ENCODE measurements at regions not wholly inside any gene's neighbourhood (a gene's known extent, or its start where the extent isn't known, plus 50 kb on each side); places are given as distances from the start of the nearest gene placed in this dataset.
"Not testable (repeated sequence)": the region's sequence is repeated elsewhere in the genome, so short reads cannot be mapped to it uniquely, and the experiment has no call there.

DNA sequence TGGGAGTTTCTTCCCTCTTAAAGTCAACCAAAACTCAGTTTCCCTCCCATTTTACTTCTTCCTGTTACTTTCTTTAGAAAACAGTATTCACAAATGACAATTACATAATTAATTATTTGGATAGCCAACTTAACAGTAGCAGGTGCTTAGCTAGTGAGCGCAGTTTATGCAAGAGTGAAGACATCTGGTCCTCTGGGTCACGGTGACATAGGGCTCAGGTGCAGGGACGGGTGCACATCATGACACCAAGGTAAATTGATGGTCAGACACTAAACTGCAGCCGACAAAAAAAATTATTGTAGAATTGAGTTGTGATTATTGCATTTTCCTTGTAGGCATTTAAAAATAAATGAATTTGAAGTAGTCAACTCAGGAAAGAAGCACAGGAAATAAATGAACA is 142.0 kb upstream of the KCTD3 start:
- Mint-ChIP-seq H3K27me3 (ENCODE audit: insufficient read depth) (peaks cover 9% of the 10 kb centered on the region), H3K9me3 (peaks cover 12% of the 10 kb centered on the region), H3K4me1 (ENCODE audit: low read depth) (peaks cover 21% of the 10 kb centered on the region), H3K4me3 (no peak overlapping the region), H3K27ac (no peak overlapping the region), H3K36me3 (ENCODE audit: low read depth) (peaks cover 15% of the 10 kb centered on the region)
- DNase-seq, result no peak
- TF ChIP-seq, protein P1, sequence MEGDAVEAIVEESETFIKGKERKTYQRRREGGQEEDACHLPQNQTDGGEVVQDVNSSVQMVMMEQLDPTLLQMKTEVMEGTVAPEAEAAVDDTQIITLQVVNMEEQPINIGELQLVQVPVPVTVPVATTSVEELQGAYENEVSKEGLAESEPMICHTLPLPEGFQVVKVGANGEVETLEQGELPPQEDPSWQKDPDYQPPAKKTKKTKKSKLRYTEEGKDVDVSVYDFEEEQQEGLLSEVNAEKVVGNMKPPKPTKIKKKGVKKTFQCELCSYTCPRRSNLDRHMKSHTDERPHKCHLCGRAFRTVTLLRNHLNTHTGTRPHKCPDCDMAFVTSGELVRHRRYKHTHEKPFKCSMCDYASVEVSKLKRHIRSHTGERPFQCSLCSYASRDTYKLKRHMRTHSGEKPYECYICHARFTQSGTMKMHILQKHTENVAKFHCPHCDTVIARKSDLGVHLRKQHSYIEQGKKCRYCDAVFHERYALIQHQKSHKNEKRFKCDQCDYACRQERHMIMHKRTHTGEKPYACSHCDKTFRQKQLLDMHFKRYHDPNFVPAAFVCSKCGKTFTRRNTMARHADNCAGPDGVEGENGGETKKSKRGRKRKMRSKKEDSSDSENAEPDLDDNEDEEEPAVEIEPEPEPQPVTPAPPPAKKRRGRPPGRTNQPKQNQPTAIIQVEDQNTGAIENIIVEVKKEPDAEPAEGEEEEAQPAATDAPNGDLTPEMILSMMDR (IDR thresholded peaks at IDR 0.05), result no peak

DNA sequence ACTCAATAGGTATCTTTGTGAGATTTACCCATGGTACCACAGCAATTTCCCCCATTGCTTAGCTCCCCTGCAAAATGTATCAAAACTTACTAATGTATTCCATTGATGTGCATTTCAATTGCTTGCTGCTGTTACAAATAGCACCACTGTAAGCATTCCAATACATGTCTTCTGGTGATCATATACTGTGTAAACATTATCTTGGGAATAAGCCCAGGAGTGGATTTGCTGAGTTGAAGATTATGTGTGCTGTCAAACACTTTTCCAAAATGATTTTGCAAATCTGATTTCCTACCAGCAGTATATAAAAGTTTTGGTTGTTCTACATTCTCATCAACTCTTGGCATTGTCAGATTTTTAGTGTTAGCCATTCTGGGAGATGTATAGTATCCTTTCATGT is 141.0 kb upstream of the KCTD3 start:
- no peak for DNase-seq
- H3K27ac Mint-ChIP-seq, result no peak overlapping the region
- peaks cover 15% of the 10 kb centered on the region for H3K36me3 Mint-ChIP-seq (ENCODE audit: low read depth)
- peaks cover 14% of the 10 kb centered on the region for H3K27me3 Mint-ChIP-seq (ENCODE audit: insufficient read depth)
- no peak overlapping the region for H3K4me3 Mint-ChIP-seq
- peaks cover 12% of the 10 kb centered on the region for H3K9me3 Mint-ChIP-seq
- peaks cover 18% of the 10 kb centered on the region for H3K4me1 Mint-ChIP-seq (ENCODE audit: low read depth)
- TF ChIP-seq, protein P1 (IDR thresholded peaks at IDR 0.05), result no peak

DNA sequence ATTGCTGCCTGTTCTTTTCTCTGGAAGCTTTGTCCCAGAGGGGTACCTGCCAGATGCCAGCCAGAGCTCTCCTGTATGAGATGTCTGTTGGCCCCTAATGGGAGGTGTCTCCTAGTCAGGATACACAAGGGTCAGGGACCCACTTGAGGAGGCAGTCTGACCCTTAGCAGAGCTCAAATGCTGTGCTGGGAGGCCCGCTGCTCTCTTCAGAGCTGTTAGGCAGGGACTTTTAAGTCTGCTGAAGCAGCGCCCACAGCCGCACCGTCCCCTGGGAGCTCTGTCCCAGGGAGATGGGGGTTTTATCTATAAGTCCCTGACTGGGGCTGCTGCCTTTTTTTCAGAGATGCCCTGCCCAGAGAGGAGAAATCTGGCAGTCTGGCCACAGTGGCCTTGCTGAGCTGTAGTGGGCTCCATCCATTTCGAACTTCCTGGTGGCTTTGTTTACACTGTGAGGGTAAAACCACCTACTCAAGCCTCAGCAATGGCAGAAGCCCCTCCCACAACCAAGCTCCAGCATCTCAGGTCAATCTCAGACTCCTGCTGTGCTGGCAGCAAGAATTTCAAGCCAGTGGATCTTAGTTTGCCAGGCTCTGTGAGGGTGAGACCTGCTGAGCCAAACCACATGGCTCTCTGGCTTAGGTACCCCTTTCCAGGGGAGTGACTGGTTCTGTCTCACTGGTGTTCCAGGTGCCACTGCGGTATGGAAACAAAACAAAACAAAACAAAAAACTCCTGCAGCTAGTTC is 134.4 kb upstream of the KCTD3 start:
- DNase-seq; H3K4me3 Mint-ChIP-seq; H3K4me1 Mint-ChIP-seq (ENCODE audit: low read depth); H3K27ac Mint-ChIP-seq: not testable (repeated sequence)
- peaks cover 14% of the 10 kb centered on the region for H3K9me3 Mint-ChIP-seq
- peaks cover 17% of the 10 kb centered on the region for H3K27me3 Mint-ChIP-seq (ENCODE audit: insufficient read depth)
- peaks cover 13% of the 10 kb centered on the region for H3K36me3 Mint-ChIP-seq (ENCODE audit: low read depth)

DNA sequence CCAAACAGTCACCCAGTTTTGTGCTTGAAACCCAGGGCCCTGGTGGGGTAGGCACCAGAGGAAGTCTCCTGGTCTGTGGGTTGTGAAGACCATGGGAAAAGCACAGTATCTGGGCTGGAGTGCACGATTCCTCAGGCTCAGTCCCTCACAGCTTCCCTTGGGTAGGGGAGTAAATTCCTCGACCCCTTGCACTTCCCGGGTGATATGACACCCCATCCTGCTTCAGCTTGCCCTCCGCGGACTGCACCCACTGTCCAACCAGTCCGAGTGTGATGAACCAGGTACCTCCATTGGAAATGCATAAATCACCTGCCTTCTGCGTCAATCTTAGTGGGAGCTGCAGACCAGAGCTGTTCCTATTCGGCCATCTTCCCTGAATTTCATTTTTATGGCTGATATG is 133.9 kb upstream of the KCTD3 start:
- H3K36me3 Mint-ChIP-seq (ENCODE audit: low read depth), result peaks cover 11% of the 10 kb centered on the region; the same call in 1 of the 2 replicates
- peaks cover 10% of the 10 kb centered on the region; the same call in 1 of the 2 replicates for H3K9me3 Mint-ChIP-seq
- H3K27ac Mint-ChIP-seq, result no peak overlapping the region
- H3K27me3 Mint-ChIP-seq (ENCODE audit: insufficient read depth), result peaks cover 15% of the 10 kb centered on the region
- H3K4me3 Mint-ChIP-seq, result no peak overlapping the region
- TF ChIP-seq, protein P1 (IDR thresholded peaks at IDR 0.05), result no peak
- no peaks in the 10 kb centered on the region for H3K4me1 Mint-ChIP-seq (ENCODE audit: low read depth)
- DNase-seq, result no peak

DNA sequence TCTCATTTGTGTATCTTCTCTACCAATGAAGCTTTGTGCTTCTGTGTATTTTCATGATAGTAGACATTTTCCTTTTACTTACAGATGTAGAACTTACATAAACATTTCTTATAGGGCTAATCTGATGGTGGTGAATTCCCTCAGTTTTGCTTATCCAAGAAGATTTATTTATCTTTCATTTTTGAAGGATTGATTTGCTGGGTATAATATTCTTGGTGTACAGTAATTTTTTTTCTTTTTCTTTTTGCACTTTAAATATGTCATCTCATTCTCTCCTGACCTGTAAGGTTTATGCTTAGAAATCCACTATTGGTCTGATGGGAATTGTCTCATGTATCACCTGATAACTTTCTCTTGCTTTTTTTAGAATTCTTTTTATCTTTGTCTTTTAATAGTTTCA is 127.6 kb upstream of the KCTD3 start:
- TF ChIP-seq, protein P1 (IDR thresholded peaks at IDR 0.05), result no peak

DNA sequence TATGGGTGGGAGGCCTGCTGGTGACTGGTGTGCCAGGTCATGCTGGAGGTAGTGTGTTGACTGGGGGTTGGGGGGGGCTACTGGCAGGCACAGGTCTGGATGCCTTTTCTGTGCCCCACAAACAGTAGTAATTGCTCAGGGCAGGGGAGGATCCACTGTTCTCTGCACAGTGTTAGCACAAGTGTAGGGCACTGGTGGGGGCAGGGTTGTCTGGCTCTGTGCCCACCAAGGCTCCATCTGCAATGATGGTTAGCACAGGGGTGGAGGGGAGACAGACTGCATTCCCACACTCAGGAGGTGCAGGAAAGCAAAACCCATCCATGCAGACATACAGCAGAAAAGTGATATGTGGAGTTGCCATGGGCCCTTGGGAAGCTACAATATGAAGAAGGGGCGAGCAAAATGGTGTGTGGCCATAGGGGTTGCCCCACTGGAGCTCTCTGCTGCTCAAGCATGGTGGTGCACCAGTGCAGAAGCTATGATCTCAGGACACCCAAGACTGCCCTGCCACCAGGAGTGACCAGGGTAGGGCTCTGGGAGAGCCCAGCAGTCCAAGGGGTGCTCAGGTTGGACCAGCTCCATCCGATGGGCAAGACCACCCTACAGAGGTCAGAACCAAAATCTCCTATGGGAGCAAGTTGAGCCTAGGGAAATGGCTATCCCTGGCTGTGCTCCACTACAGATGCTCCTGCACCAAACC is 122.2 kb upstream of the KCTD3 start:
- TF ChIP-seq, protein P1 (IDR thresholded peaks at IDR 0.05), result no peak
- H3K36me3 Mint-ChIP-seq (ENCODE audit: low read depth), result peaks cover 1% of the 10 kb centered on the region
- H3K27ac Mint-ChIP-seq, result no peak overlapping the region
- H3K4me3 Mint-ChIP-seq, result no peak overlapping the region
- no peak for DNase-seq
- peaks cover 5% of the 10 kb centered on the region for H3K9me3 Mint-ChIP-seq
- H3K4me1 Mint-ChIP-seq (ENCODE audit: low read depth), result peaks cover 20% of the 10 kb centered on the region
- peaks cover 2% of the 10 kb centered on the region for H3K27me3 Mint-ChIP-seq (ENCODE audit: insufficient read depth)

More for the DNA sequence above, 127.6 kb upstream of the KCTD3 start:
- Mint-ChIP-seq H3K4me1 (ENCODE audit: low read depth) (no peaks in the 10 kb centered on the region), H3K27me3 (ENCODE audit: insufficient read depth) (peaks cover 3% of the 10 kb centered on the region; the same call in 1 of the 2 replicates), H3K4me3 (no peak overlapping the region), H3K27ac (no peak overlapping the region), H3K9me3 (peaks cover 24% of the 10 kb centered on the region), H3K36me3 (ENCODE audit: low read depth) (peaks cover 20% of the 10 kb centered on the region)
- no peak for DNase-seq

DNA sequence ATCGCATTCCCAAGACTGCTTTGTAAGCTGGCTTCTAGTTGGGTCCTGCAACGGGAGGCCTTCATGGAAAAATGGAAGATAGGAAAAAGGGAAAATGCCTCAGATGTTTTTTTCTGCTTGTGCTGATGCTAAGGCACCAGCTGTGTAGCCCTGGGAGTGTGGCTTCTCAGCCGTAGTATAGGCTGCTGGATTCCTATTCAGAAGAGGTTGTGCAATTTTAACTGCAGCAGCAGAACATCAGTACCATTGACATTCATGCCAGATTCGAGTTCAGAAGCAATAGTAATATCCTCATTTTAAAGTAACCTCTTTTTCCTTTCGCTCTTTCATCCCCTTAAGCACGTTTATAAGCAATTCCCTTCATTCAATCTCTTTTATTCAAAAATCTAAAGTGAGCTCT is 119.1 kb upstream of the KCTD3 start:
- H3K4me3 Mint-ChIP-seq; H3K9me3 Mint-ChIP-seq; DNase-seq; H3K27me3 Mint-ChIP-seq (ENCODE audit: insufficient read depth); H3K36me3 Mint-ChIP-seq (ENCODE audit: low read depth); H3K27ac Mint-ChIP-seq: not testable (repeated sequence)
- peaks cover 22% of the 10 kb centered on the region for H3K4me1 Mint-ChIP-seq (ENCODE audit: low read depth)

DNA sequence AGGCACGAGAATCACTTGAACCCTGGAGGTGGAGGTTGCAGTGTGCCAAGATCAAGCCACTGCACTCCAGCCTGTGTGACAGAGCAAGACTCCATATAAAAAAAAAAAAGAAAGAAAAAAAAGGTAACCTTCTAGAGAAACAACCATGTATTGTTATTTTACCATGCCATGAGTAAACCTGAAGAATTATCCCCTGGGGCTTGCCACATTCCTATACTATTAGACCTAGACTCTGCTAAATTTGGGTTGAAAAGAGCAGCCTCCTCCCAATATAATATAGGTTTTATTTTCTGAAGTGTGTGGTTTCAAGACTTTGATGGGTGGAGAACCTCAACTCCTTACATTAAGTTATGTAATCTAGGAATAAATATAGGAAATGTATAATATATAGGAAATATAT is 118.0 kb upstream of the KCTD3 start:
- H3K4me1 Mint-ChIP-seq (ENCODE audit: low read depth), result peaks cover 22% of the 10 kb centered on the region
- H3K9me3 Mint-ChIP-seq; H3K27me3 Mint-ChIP-seq (ENCODE audit: insufficient read depth); H3K36me3 Mint-ChIP-seq (ENCODE audit: low read depth); H3K27ac Mint-ChIP-seq: not testable (repeated sequence)
- peak overlapping the region; percentile 40; the same call in 1 of the 2 replicates for H3K4me3 Mint-ChIP-seq
- peak; percentile 30 for DNase-seq

Measured in HFFc6 (cell line).